ENCODE measurements at regions not wholly inside any gene's neighbourhood (a gene's known extent, or its start where the extent isn't known, plus 50 kb on each side); places are given as distances from the start of the nearest gene placed in this dataset.

DNA sequence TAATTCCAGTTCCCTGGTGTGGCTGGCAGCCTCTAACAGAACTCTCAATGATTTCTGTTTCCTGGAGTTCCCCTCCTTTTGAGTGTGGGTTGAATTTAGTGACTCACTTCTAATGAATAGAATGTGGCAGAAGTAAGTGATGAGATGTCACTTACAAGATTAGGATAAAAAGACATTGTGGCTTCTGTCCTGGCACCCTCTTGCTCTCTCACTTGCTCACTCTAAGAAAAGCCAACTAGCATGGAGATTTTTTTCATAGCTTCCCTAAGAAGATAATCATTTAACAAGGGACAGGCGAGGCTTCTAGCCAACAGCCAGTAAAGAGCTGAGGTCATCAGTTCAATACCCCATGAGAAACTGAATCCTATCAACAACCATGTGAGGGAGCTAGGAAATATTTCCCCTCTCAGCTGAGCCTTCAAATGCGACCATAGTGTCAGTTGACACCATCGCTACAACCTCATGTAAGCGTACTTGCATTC, 156.7 kb downstream of the TMTC3 start:
- TF ChIP-seq, protein P1, sequence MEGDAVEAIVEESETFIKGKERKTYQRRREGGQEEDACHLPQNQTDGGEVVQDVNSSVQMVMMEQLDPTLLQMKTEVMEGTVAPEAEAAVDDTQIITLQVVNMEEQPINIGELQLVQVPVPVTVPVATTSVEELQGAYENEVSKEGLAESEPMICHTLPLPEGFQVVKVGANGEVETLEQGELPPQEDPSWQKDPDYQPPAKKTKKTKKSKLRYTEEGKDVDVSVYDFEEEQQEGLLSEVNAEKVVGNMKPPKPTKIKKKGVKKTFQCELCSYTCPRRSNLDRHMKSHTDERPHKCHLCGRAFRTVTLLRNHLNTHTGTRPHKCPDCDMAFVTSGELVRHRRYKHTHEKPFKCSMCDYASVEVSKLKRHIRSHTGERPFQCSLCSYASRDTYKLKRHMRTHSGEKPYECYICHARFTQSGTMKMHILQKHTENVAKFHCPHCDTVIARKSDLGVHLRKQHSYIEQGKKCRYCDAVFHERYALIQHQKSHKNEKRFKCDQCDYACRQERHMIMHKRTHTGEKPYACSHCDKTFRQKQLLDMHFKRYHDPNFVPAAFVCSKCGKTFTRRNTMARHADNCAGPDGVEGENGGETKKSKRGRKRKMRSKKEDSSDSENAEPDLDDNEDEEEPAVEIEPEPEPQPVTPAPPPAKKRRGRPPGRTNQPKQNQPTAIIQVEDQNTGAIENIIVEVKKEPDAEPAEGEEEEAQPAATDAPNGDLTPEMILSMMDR (conservative IDR thresholded peaks at IDR 0.05; ENCODE audit: low read depth, low read length) = no peak
- TF ChIP-seq EZH2 (IDR thresholded peaks at IDR 0.05; ENCODE audit: borderline replicate concordance, low read depth, low read length, poor library complexity, severe bottlenecking) = no peak

Measured in A673 (cell line).